ENCODE measurements at regions not wholly inside any gene's neighbourhood (a gene's known extent, or its start where the extent isn't known, plus 50 kb on each side); places are given as distances from the start of the nearest gene placed in this dataset.

- H3K4me1 ChIP-seq (ENCODE audit: control insufficient read depth, insufficient read depth, low read length), result no peaks in the 10 kb centered on the region
- ChIA-PET CTCF (no interaction called here), POLR2A (no interaction called here)
- no peak overlapping the region for H3K27ac ChIP-seq (ENCODE audit: low read length)
- intact Hi-C loops (cut with micrococcal nuclease; ENCODE audit: unreplicated experiment) (no loop called here), in situ Hi-C loops (cut with HindIII; ENCODE audit: low pct_unique_long_range_greater_than_20kb, low sequenced_read_pairs) (no loop called here)
- DNase-seq (ENCODE audit: low read depth, low spot score) (no peak), ATAC-seq (no peak)
- no peak overlapping the region for H3K4me3 ChIP-seq (ENCODE audit: low read depth in 2 of 2, low read length in 2 of 2)
- no peaks in the 10 kb centered on the region for H3K9me3 ChIP-seq (ENCODE audit: control insufficient read depth, insufficient read depth, low read depth, low read length)
- no TSS peak for BruUV-seq (replicated peaks)
- TF ChIP-seq TCF7L2 (IDR thresholded peaks at IDR 0.05; ENCODE audit: low read depth, low read length), result no peak
- no peak for TF ChIP-seq REST (IDR thresholded peaks at IDR 0.05; ENCODE audit: insufficient read depth in 1 of 2, low read depth in 2 of 2, low read length in 1 of 2)
- TF ChIP-seq SIN3A (IDR thresholded peaks at IDR 0.05; ENCODE audit: borderline replicate concordance, insufficient read depth, low read depth, low read length), result no peak
- no peak for TF ChIP-seq POLR2AphosphoS5 (IDR thresholded peaks at IDR 0.05; ENCODE audit: low read depth, low read length)
- TF ChIP-seq, protein P1, sequence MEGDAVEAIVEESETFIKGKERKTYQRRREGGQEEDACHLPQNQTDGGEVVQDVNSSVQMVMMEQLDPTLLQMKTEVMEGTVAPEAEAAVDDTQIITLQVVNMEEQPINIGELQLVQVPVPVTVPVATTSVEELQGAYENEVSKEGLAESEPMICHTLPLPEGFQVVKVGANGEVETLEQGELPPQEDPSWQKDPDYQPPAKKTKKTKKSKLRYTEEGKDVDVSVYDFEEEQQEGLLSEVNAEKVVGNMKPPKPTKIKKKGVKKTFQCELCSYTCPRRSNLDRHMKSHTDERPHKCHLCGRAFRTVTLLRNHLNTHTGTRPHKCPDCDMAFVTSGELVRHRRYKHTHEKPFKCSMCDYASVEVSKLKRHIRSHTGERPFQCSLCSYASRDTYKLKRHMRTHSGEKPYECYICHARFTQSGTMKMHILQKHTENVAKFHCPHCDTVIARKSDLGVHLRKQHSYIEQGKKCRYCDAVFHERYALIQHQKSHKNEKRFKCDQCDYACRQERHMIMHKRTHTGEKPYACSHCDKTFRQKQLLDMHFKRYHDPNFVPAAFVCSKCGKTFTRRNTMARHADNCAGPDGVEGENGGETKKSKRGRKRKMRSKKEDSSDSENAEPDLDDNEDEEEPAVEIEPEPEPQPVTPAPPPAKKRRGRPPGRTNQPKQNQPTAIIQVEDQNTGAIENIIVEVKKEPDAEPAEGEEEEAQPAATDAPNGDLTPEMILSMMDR (IDR thresholded peaks at IDR 0.05), result no peak
- H3K36me3 ChIP-seq (ENCODE audit: control insufficient read depth, insufficient read depth, low read length), result no peaks in the 10 kb centered on the region
- no peaks in the 10 kb centered on the region for H3K27me3 ChIP-seq (ENCODE audit: control insufficient read depth, insufficient read depth, low read length)
These were observed 502.0 kb downstream of the GBA3 start for GRCh38 chr4:23194751-23195150.

GRCh38 chr4:23174179-23174578, 481.4 kb downstream of the GBA3 start:
- no peaks in the 10 kb centered on the region for H3K4me1 ChIP-seq (ENCODE audit: control insufficient read depth, insufficient read depth, low read length)
- in situ Hi-C loops (cut with HindIII; ENCODE audit: low pct_unique_long_range_greater_than_20kb, low sequenced_read_pairs), result no loop called here
- CTCF ChIA-PET, result no interaction called here
- H3K4me3 ChIP-seq (ENCODE audit: low read depth in 2 of 2, low read length in 2 of 2), result no peak overlapping the region
- no TSS peak for BruUV-seq (replicated peaks)
- H3K36me3 ChIP-seq (ENCODE audit: control insufficient read depth, insufficient read depth, low read length), result no peaks in the 10 kb centered on the region
- DNase-seq (ENCODE audit: low read depth, low spot score), result no peak
- H3K27me3 ChIP-seq (ENCODE audit: control insufficient read depth, insufficient read depth, low read length), result no peaks in the 10 kb centered on the region
- TF ChIP-seq TCF7L2 (IDR thresholded peaks at IDR 0.05; ENCODE audit: low read depth, low read length) (no peak), SIN3A (IDR thresholded peaks at IDR 0.05; ENCODE audit: borderline replicate concordance, insufficient read depth, low read depth, low read length) (no peak), REST (IDR thresholded peaks at IDR 0.05; ENCODE audit: insufficient read depth in 1 of 2, low read depth in 2 of 2, low read length in 1 of 2) (no peak), POLR2AphosphoS5 (IDR thresholded peaks at IDR 0.05; ENCODE audit: low read depth, low read length) (no peak)
- TF ChIP-seq, protein P1 (IDR thresholded peaks at IDR 0.05), result no peak
- POLR2A ChIA-PET, result no interaction called here
- no peak overlapping the region for H3K27ac ChIP-seq (ENCODE audit: low read length)
- H3K9me3 ChIP-seq (ENCODE audit: control insufficient read depth, insufficient read depth, low read depth, low read length), result no peaks in the 10 kb centered on the region
- intact Hi-C loops (cut with micrococcal nuclease; ENCODE audit: unreplicated experiment), result no loop called here
- ATAC-seq, result no peak
